Osteocyte (in vitro differentiated cells): ENCODE measurements at regions not wholly inside any gene's neighbourhood (a gene's known extent, or its start where the extent isn't known, plus 50 kb on each side); places are given as distances from the start of the nearest gene placed in this dataset.

Source experiments
- DNase-seq: peaks from one replicate; pipeline ENCODE4 v3.0.0; 2021; ENCODE audit warnings: mixed read lengths; ENCODE audit not compliant: unreplicated experiment; ENCODE audit errors: extremely low spot score
- H3K27ac Mint-ChIP-seq: one replicate; pipeline ENCODE4 v1.8.0; 2021; ENCODE audit warnings: mild to moderate bottlenecking, mixed read lengths; ENCODE audit not compliant: unreplicated experiment
- H3K27me3 Mint-ChIP-seq: one replicate; pipeline ENCODE4 v1.8.0; 2021; ENCODE audit warnings: mixed read lengths; ENCODE audit not compliant: unreplicated experiment
- H3K36me3 Mint-ChIP-seq: one replicate; pipeline ENCODE4 v1.8.0; 2021; ENCODE audit warnings: mixed read lengths; ENCODE audit not compliant: unreplicated experiment
- H3K4me1 Mint-ChIP-seq: one replicate; pipeline ENCODE4 v1.8.0; 2021; ENCODE audit warnings: mixed read lengths; ENCODE audit not compliant: unreplicated experiment
- H3K4me3 Mint-ChIP-seq: one replicate; pipeline ENCODE4 v1.8.0; 2021; ENCODE audit warnings: mild to moderate bottlenecking, moderate library complexity, mixed read lengths; ENCODE audit not compliant: unreplicated experiment
- H3K9me3 Mint-ChIP-seq: one replicate; pipeline ENCODE4 v1.8.0; 2021; ENCODE audit warnings: mixed read lengths; ENCODE audit not compliant: unreplicated experiment
- TF ChIP-seq, protein P1 (sequence below): fragments of 200-600 bp; sonication (generic); IDR thresholded peaks from 2 replicates; pipeline ENCODE4 v1.5.0; 2021; ENCODE audit warnings: antibody characterized with exemption, mild to moderate bottlenecking, moderate library complexity

DNA sequence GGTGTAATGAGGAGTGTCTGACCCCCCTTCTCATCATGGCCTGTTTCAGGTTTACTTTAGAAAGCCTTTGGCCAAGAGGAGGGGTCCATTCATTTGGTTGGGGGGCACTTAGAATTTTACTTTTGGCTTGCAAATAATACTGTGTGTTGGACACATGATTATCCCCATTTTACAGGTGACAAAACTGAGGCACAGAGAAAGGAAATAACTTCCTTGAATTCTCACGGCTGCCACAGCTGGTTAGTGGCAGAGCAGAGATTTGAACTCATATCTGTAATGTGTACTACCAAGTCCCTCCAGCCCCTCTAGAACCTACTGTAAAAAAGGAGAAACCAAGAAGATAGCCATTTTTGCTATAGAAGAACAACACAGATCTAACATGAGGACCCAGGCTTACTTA lies 124.8 kb upstream of the NDUFV2 start:
- no peak overlapping the region for H3K27ac Mint-ChIP-seq
- TF ChIP-seq, protein P1, sequence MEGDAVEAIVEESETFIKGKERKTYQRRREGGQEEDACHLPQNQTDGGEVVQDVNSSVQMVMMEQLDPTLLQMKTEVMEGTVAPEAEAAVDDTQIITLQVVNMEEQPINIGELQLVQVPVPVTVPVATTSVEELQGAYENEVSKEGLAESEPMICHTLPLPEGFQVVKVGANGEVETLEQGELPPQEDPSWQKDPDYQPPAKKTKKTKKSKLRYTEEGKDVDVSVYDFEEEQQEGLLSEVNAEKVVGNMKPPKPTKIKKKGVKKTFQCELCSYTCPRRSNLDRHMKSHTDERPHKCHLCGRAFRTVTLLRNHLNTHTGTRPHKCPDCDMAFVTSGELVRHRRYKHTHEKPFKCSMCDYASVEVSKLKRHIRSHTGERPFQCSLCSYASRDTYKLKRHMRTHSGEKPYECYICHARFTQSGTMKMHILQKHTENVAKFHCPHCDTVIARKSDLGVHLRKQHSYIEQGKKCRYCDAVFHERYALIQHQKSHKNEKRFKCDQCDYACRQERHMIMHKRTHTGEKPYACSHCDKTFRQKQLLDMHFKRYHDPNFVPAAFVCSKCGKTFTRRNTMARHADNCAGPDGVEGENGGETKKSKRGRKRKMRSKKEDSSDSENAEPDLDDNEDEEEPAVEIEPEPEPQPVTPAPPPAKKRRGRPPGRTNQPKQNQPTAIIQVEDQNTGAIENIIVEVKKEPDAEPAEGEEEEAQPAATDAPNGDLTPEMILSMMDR: no peak
- peaks cover 27% of the 10 kb centered on the region for H3K4me1 Mint-ChIP-seq
- H3K27me3 Mint-ChIP-seq: no peaks in the 10 kb centered on the region
- DNase-seq: no peak
- H3K9me3 Mint-ChIP-seq: peaks cover 17% of the 10 kb centered on the region
- no peak overlapping the region for H3K4me3 Mint-ChIP-seq
- H3K36me3 Mint-ChIP-seq: peaks cover 4% of the 10 kb centered on the region

DNA sequence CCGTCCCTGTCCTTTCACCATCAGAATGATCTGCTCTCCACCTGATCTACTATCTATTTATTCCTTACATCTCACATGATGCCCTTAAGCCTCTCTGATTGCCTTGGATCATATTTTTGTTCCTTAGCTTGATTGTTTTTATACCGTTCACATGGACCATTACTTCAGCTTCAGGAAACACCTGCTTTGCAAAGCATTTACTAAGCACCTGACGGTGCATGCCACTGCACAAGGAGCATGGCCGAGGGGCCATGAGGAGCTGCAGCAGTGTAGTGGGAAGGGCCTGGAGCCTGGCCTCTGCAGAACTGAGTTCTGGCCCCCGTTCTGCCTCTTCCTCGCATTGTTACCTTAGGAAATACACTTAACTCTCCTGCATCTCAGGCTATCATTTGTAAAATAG lies 124.1 kb upstream of the NDUFV2 start:
- peaks cover 4% of the 10 kb centered on the region for H3K36me3 Mint-ChIP-seq
- H3K4me1 Mint-ChIP-seq: peaks cover 34% of the 10 kb centered on the region
- TF ChIP-seq, protein P1: no peak
- no peak for DNase-seq
- H3K9me3 Mint-ChIP-seq: peaks cover 11% of the 10 kb centered on the region
- H3K4me3 Mint-ChIP-seq: no peak overlapping the region
- no peaks in the 10 kb centered on the region for H3K27me3 Mint-ChIP-seq
- no peak overlapping the region for H3K27ac Mint-ChIP-seq

DNA sequence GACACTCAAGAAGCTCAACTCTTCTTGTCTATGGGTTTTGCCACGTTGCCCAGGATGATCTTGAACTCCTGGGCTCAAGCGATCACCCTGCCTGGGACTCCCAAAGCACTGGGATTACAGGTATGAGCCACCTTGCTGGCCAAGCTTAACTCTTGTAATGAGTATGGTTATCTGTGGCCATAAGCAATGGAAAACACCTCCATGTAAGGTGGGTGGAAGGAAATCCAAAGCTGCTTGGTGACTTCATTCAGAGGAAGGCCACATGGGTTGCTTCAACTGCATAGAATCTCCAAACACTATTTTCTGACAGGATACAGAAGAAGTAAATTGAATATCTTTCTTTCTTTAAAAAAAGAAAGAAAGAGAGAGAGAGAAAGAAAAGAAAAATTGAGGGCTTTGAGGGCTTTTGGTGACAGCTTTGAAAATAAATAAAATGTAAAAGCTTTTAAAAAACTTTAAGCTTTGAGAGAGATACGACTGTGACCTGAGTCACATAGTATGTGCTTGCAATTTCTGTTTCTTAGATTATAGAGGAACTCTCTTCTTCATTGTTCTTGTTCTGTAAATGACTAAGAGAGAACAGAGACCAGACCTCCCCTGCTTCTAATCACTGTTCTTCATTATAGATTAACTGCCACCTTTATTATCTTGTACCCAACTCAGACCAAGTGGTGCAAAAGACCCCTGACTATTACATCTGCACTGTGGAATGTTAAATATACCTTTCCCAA lies 123.1 kb upstream of the NDUFV2 start:
- Mint-ChIP-seq H3K4me1 (peaks cover 41% of the 10 kb centered on the region), H3K27ac (no peak overlapping the region), H3K9me3 (peaks cover under 1% of the 10 kb centered on the region), H3K4me3 (no peak overlapping the region), H3K27me3 (no peaks in the 10 kb centered on the region), H3K36me3 (no peaks in the 10 kb centered on the region)
- DNase-seq: no peak
- TF ChIP-seq, protein P1: no peak

DNA sequence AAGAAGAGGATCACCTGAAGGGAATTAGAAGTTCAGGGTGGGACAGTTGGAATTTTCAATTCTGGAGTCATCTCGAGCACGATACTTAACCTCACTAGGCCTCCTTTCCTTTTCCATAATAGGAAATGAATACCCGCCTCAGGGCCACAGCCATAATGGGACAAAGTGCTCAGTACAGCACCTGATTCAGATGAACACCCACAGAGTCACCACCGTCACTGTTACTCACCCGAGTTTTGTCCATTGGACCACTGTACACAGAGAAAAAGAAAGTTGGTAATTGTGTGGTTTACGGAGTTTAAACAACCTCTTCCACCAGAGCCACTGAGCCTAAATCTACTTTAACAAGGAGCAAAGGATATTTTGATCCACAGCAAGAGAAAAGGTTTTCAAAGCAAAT lies 122.0 kb upstream of the NDUFV2 start:
- Mint-ChIP-seq H3K4me3 (no peak overlapping the region), H3K9me3 (no peaks in the 10 kb centered on the region), H3K36me3 (no peaks in the 10 kb centered on the region), H3K27me3 (no peaks in the 10 kb centered on the region), H3K4me1 (peaks cover 41% of the 10 kb centered on the region), H3K27ac (peak overlapping the region; percentile 69)
- DNase-seq: no peak
- TF ChIP-seq, protein P1: no peak

DNA sequence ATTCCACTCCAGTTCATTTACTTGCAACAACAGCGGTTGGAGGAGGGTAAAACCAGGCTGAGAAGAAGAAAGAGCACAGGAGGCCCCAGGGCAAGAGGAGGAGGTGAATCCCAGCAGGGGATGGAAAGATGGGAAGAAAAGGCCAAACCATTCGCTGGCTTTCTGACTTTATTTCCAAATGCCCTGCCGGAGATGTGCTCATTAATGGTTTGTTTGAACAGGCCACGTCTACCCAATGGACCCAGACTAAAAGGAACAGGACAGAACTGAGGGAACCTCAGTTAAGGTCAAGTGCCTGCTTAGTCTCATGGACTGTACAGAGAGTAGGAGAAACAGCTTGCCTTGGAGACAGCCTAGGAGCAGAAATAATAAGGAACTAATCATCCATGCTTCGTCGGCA lies 121.6 kb upstream of the NDUFV2 start:
- TF ChIP-seq, protein P1: no peak
- Mint-ChIP-seq H3K27ac (peak overlapping the region; percentile 69), H3K36me3 (no peaks in the 10 kb centered on the region), H3K27me3 (no peaks in the 10 kb centered on the region), H3K9me3 (no peaks in the 10 kb centered on the region), H3K4me3 (no peak overlapping the region), H3K4me1 (peaks cover 41% of the 10 kb centered on the region)
- DNase-seq: no peak
